GM08714 (cell line): ENCODE measurements at regions not wholly inside any gene's neighbourhood (a gene's known extent, or its start where the extent isn't known, plus 50 kb on each side); places are given as distances from the start of the nearest gene placed in this dataset.

Experiments used
- H3K4me3 ChIP-seq: fragments of 200-500 bp; sonication (Bioruptor generic); 2 replicates; pipeline ENCODE4 v1.5.1; 2014; ENCODE audit warnings: mild to moderate bottlenecking, low read length, inconsistent platforms
- ZNF274 ChIP-seq: IDR thresholded peaks from 2 replicates; pipeline ENCODE4 v1.6.1; 2012; ENCODE audit warnings: mild to moderate bottlenecking, low read depth, low read length

- H3K4me3 ChIP-seq = no peak overlapping the region
- TF ChIP-seq ZNF274 = no peak
Measured at GRCh38 chr4:22906045-22906444, 213.3 kb downstream of the GBA3 start.

DNA sequence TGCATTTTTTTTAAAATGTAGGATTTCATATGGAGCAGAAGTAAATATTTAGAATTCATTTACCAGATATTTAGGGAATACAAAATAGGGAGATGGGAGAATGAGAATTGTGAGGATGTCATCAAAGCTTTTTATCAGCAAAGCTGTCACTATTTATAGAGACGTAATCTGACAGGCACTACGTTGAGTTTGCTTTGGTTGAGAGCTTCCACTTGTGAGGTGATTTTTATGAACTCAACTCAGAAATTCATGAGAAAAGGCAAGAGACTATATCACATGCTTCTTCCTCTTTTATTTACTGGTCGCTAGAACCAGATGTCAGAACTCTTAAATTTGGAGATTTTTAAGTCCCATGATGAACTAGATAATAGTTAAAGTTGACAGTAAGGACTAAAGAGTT, 211.2 kb downstream of the GBA3 start:
- TF ChIP-seq ZNF274 = no peak
- no peak overlapping the region for H3K4me3 ChIP-seq

DNA sequence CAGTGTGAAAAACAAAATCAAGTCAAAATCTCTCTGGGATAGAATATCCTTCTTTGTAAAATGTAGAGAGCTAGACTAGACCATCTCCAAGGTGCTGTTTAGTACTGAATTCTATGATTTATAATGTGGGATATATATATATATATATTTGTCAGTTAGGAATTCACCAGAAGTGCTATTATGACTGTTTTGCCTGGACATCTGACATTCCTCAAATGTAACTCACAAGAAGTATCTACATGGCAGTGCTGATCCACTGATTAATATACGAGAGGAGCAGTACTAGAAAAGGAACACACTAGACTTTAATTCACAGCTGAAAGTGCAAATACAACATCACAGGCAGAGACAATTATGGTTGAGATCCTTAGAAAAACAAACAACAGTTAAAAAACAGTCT, 208.9 kb downstream of the GBA3 start:
- TF ChIP-seq ZNF274 = no peak
- no peak overlapping the region for H3K4me3 ChIP-seq

DNA sequence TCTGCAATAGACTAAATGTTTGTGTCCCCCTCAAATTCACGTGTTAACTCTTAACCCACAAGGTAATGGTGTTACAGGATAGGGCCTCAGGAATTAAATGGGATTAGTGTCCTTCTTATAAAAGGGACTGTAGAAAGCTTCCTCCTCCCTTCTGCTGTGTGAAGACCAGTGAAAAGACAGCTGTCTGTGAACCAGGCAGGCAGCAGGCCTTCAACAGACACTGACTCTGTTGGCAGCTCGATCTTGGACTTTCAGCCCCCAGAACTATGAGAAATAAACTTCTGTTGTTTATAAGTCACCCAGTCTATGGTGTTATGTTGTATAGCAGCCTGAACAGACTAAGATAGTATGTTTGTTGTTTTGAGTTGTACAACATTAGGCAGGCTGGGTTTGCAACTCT, 208.1 kb downstream of the GBA3 start:
- no peak for TF ChIP-seq ZNF274
- no peak overlapping the region for H3K4me3 ChIP-seq

- no peak overlapping the region for H3K4me3 ChIP-seq
- no peak for TF ChIP-seq ZNF274
Measured at GRCh38 chr4:22897520-22898108, 204.9 kb downstream of the GBA3 start.

DNA sequence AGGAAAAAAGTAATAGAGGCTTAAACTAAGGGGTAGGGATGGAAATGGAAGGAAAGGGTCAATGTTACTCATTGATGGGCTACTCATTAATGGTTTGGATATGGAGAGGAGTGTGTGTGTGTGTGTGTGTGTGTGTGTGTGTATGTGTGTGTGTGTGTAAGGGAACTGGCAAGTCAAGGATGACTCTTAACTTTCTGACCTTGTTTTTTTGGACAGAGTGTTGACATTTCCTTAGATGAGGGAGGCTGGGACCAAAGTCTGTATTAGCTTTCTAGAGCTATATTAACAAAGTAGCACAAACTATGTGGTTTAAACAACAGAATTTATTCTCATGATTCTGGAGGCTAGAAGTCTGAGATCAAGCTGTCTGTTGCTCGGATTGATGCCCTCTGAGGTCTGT, 202.7 kb downstream of the GBA3 start:
- H3K4me3 ChIP-seq = no peak overlapping the region
- no peak for TF ChIP-seq ZNF274

GRCh38 chr4:22884157-22884556, 191.4 kb downstream of the GBA3 start:
- H3K4me3 ChIP-seq = no peak overlapping the region
- TF ChIP-seq ZNF274 = no peak

- H3K4me3 ChIP-seq = no peak overlapping the region
- TF ChIP-seq ZNF274 = no peak
Measured at GRCh38 chr4:22881411-22881810, 188.7 kb downstream of the GBA3 start.

DNA sequence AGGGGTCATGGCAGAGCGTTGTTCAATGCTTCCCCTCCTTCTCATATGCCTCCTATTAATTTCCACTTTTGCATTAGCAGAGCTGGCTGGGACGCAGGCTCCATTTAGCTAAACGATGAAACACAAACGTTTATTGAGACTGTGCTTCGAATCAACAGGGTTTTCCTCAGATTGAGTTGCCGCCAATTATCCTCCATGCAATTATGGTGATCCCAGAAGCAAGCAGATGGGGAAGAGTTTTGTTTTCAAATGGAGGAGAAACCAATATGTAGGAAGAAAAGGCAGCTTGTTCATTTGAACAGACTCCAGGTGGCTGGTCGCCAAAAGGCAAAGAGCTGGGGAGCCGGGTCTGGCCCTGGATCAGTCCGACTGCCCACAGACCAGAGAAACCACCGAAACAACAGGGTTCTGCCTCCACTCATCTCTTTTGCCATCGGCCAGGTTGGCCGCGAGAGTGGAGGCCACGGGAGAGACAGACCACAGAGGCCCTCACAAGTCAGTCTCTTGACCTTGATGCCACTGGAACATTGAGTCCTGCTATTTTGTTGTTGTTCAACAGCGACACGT, 184.8 kb downstream of the GBA3 start:
- H3K4me3 ChIP-seq = no peak overlapping the region
- no peak for TF ChIP-seq ZNF274

GRCh38 chr4:22876270-22876669, 183.5 kb downstream of the GBA3 start:
- TF ChIP-seq ZNF274 = no peak
- no peak overlapping the region for H3K4me3 ChIP-seq

DNA sequence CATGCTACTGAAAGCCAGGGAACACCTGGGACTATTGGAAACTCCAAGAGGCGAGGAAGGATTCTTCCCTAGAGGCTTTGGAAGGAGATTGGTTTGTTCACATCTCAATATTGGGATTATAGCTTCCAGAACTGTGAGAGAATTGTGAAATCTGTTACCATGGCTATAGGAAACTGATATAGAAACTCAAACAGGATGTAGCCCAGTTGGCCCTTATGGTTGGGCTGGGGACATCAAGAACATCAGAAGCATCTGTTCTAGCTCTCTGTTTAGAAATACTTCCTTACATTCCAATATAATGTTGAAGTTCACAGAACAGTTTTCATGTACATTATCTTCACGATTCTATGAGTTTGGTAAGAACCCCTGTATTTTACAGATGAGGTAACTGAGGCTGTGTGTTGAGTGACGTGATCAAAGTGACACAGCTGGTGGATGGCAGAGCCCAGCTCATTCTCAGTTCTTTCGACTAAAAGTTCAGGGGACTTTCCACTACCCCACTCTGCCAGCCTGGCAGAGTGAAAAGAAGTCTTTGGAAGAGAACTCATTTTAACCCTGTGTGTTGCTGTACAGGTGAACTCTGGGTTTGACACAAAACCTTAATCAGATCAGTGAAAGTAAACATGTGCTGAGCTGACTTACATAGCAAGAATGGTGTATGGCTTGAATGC, 183.0 kb downstream of the GBA3 start:
- TF ChIP-seq ZNF274 = no peak
- no peak overlapping the region for H3K4me3 ChIP-seq

GRCh38 chr4:22874334-22874912, 181.7 kb downstream of the GBA3 start:
- H3K4me3 ChIP-seq = no peak overlapping the region
- TF ChIP-seq ZNF274 = no peak

- TF ChIP-seq ZNF274 = no peak
- H3K4me3 ChIP-seq = no peak overlapping the region
Measured at GRCh38 chr4:22873899-22874298, 181.2 kb downstream of the GBA3 start.

GRCh38 chr4:22870847-22871449, 178.2 kb downstream of the GBA3 start:
- H3K4me3 ChIP-seq = no peak overlapping the region
- TF ChIP-seq ZNF274 = no peak

DNA sequence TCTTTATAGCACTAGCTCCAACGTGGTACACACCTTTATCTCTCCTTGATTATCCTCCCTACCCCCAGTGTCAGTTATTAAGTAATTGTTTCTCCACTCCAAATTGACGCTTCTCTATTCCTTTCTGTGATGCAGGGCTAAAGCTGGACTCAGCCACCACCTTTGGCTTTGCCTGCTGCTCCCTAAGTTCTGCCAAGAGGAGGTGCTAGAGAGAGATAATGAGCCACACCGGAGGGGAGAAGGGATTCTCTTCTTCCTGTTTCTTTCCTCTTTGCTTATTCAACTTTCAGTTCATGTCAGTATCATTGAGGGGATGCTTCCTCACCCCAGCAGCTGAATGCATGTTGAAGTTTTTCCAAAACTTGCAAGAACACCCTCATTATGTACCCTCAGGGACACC, 176.5 kb downstream of the GBA3 start:
- no peak for TF ChIP-seq ZNF274
- no peak overlapping the region for H3K4me3 ChIP-seq
